Panc1 (cell line): ENCODE measurements at regions not wholly inside any gene's neighbourhood (a gene's known extent, or its start where the extent isn't known, plus 50 kb on each side); places are given as distances from the start of the nearest gene placed in this dataset.

Experiments used
- ATAC-seq: fragments of 200-7000 bp; cut with Tn5 transposase; 2 replicates; pipeline ENCODE4 v1.9.1; 2020; ENCODE audit warnings: mild to moderate bottlenecking, moderate library complexity
- BruUV-seq: library from RNA; stranded (reverse); fragments of 400-500 nt; replicated peaks from 2 replicates; lab custom pipeline; 2021; lab: Mats Ljungman, UMichigan
- CTCF ChIA-PET: fragments of 300-600 bp; sonication (Branson Sonifier 250); formaldehyde crosslinking; loops from one replicate; lab custom pipeline; 2022; ENCODE audit warnings: antibody characterized with exemption; lab: Charles Lee
- POLR2A ChIA-PET: fragments of 300-600 bp; sonication (Branson Sonifier 250); formaldehyde crosslinking; loops from one replicate; lab custom pipeline; 2022; ENCODE audit warnings: antibody characterized with exemption; lab: Charles Lee
- DNase-seq: peaks from one replicate; pipeline ENCODE4 v3.0.0-alpha.2; 2010; ENCODE audit warnings: low read depth, low spot score
- H3K27ac ChIP-seq: 2 replicates; pipeline ENCODE4 v1.5.1; 2011; ENCODE audit warnings: mild to moderate bottlenecking, low read length, inconsistent platforms
- H3K27me3 ChIP-seq: fragments of 200-500 bp; sonication (Bioruptor generic); 2 replicates; pipeline ENCODE4 v1.6.0; 2014; ENCODE audit warnings: low read length, inconsistent platforms; ENCODE audit not compliant: control insufficient read depth, insufficient read depth
- H3K36me3 ChIP-seq: fragments of 200-500 bp; sonication (Bioruptor generic); 2 replicates; pipeline ENCODE4 v1.5.1; 2014; ENCODE audit warnings: inconsistent platforms, mild to moderate bottlenecking, low read length, moderate library complexity; ENCODE audit not compliant: control insufficient read depth, insufficient read depth
- H3K4me1 ChIP-seq: 2 replicates; pipeline ENCODE4 v1.5.1; 2011; ENCODE audit warnings: inconsistent platforms, mild to moderate bottlenecking, low read length, moderate library complexity; ENCODE audit not compliant: control insufficient read depth, insufficient read depth
- H3K4me3 ChIP-seq, 2 experiments: 2 replicates each; pipeline ENCODE4 v1.5.1; 2011 to 2012; ENCODE audit warnings: low read depth in 2 of 2, low read length in 2 of 2, mild to moderate bottlenecking in 2 of 2, inconsistent platforms in 1 of 2, moderate library complexity in 1 of 2
- H3K9me3 ChIP-seq: fragments of 200-500 bp; sonication (Bioruptor generic); 2 replicates; pipeline ENCODE4 v1.5.1; 2014; ENCODE audit warnings: low read depth, mild to moderate bottlenecking, inconsistent platforms, low read length, moderate library complexity; ENCODE audit not compliant: control insufficient read depth, insufficient read depth
- CTCF ChIP-seq: fragments of 450-650 bp; IDR thresholded peaks from 2 replicates; pipeline ENCODE4 v1.5.1; 2017; ENCODE audit warnings: mild to moderate bottlenecking
- POLR2AphosphoS5 ChIP-seq: IDR thresholded peaks from 2 replicates; pipeline ENCODE4 v1.6.1; 2012; ENCODE audit warnings: mild to moderate bottlenecking, low read depth, low read length, moderate library complexity
- REST ChIP-seq, 2 experiments: IDR thresholded peaks; 2 replicates each; pipeline ENCODE4 v1.6.1; 2011 to 2012; ENCODE audit warnings: low read depth in 2 of 2, control low read depth in 1 of 2, low read length in 1 of 2, mild to moderate bottlenecking in 1 of 2, moderate library complexity in 1 of 2; ENCODE audit not compliant: insufficient read depth in 1 of 2
- TCF7L2 ChIP-seq: IDR thresholded peaks from 2 replicates; pipeline ENCODE4 v1.6.1; 2011; ENCODE audit warnings: mild to moderate bottlenecking, low read depth, low read length, inconsistent platforms
- in situ Hi-C: cut with HindIII; loops from 2 replicates; pipeline ENCODE4 v1.10.0; 2016; ENCODE audit warnings: low sequenced_read_pairs, low pct_unique_long_range_greater_than_20kb
- intact Hi-C: fragments of 100-400 bp; cut with micrococcal nuclease; formaldehyde crosslinking; loops from one replicate; pipeline ENCODE4 v1.10.0; 2022; ENCODE audit not compliant: unreplicated experiment

GRCh38 chr4:42712854-42713253 lies 55.9 kb upstream of the ATP8A1 start:
- intact Hi-C loops (no loop called here), in situ Hi-C loops (no loop called here)
- Histone ChIP-seq H3K4me3 (no peak overlapping the region), H3K9me3 (no peaks in the 10 kb centered on the region), H3K36me3 (no peaks in the 10 kb centered on the region), H3K27me3 (no peaks in the 10 kb centered on the region), H3K4me1 (no peaks in the 10 kb centered on the region), H3K27ac (no peak overlapping the region)
- ChIA-PET POLR2A (no interaction called here), CTCF (no interaction called here)
- no TSS peak for BruUV-seq
- ATAC-seq (no peak), DNase-seq (no peak)
- TF ChIP-seq REST (IDR thresholded peaks at IDR 0.05; ENCODE audit: insufficient read depth in 1 of 2, low read depth in 2 of 2, low read length in 1 of 2) (no peak), POLR2AphosphoS5 (no peak)

GRCh38 chr4:42711496-42711895 lies 54.6 kb upstream of the ATP8A1 start:
- no peaks in the 10 kb centered on the region for H3K27me3 ChIP-seq
- intact Hi-C loops, result no loop called here
- no peaks in the 10 kb centered on the region for H3K36me3 ChIP-seq
- POLR2A ChIA-PET, result no interaction called here
- DNase-seq, result no peak
- H3K4me1 ChIP-seq, result no peaks in the 10 kb centered on the region
- in situ Hi-C loops, result no loop called here
- no peak overlapping the region for H3K27ac ChIP-seq
- BruUV-seq, result no TSS peak
- CTCF ChIA-PET, result no interaction called here
- ATAC-seq, result no peak
- TF ChIP-seq TCF7L2 (no peak), CTCF (no peak), POLR2AphosphoS5 (no peak), REST (IDR thresholded peaks at IDR 0.05; ENCODE audit: insufficient read depth in 1 of 2, low read depth in 2 of 2, low read length in 1 of 2) (no peak)
- H3K4me3 ChIP-seq, result no peak overlapping the region
- H3K9me3 ChIP-seq, result no peaks in the 10 kb centered on the region
